Activated CD4-positive, alpha-beta T cell treated with anti-CD3 and anti-CD28 coated beads for 36 hours (primary cell): ENCODE measurements at regions not wholly inside any gene's neighbourhood (a gene's known extent, or its start where the extent isn't known, plus 50 kb on each side); places are given as distances from the start of the nearest gene placed in this dataset.

Experiments
- ATAC-seq: fragments of 200-7000 bp; cut with Tn5 transposase; one replicate; pipeline ENCODE4 v1.10.0; 2021; ENCODE audit warnings: mild to moderate bottlenecking, moderate library complexity
- CTCF ChIA-PET: fragments of 350-600 bp; sonication (Branson Sonifier 250); formaldehyde crosslinking; loops from one replicate; lab custom pipeline; 2021; ENCODE audit warnings: antibody characterized with exemption; lab: Charles Lee
- POLR2A ChIA-PET: fragments of 350-600 bp; sonication (Branson Sonifier 250); formaldehyde crosslinking; loops from one replicate; lab custom pipeline; 2021; ENCODE audit warnings: antibody characterized with exemption, inconsistent platforms; lab: Charles Lee
- DNase-seq: peaks from one replicate; pipeline ENCODE4 v3.0.0-alpha.2; 2020
- H3K27ac Mint-ChIP-seq: one replicate; pipeline ENCODE4 v1.8.0; 2021; ENCODE audit warnings: mixed read lengths
- H3K27me3 Mint-ChIP-seq: one replicate; pipeline ENCODE4 v1.8.0; 2021; ENCODE audit warnings: mixed read lengths
- H3K36me3 Mint-ChIP-seq: one replicate; pipeline ENCODE4 v1.8.0; 2021; ENCODE audit warnings: low read depth, mixed read lengths
- H3K4me1 Mint-ChIP-seq: one replicate; pipeline ENCODE4 v1.8.0; 2021; ENCODE audit warnings: mixed read lengths
- H3K4me3 Mint-ChIP-seq: one replicate; pipeline ENCODE4 v1.8.0; 2021; ENCODE audit warnings: mild to moderate bottlenecking, moderate library complexity, mixed read lengths
- H3K9me3 Mint-ChIP-seq: one replicate; pipeline ENCODE4 v1.8.0; 2021; ENCODE audit warnings: low read depth, mixed read lengths
- intact Hi-C, 2 experiments: fragments of 100-400 bp; cut with DNase I in 1 of 2; cut with micrococcal nuclease in 1 of 2; formaldehyde crosslinking; loops; one replicate each; pipeline versions ENCODE4 v1.14.2 to v1.15.1; 2022 to 2024; cut with DNase I, micrococcal nuclease

GRCh38 chr10:113457408-113457807, 95.4 kb upstream of the HABP2 start:
- Mint-ChIP-seq H3K27ac (no peak overlapping the region), H3K9me3 (no peaks in the 10 kb centered on the region), H3K4me3 (no peak overlapping the region)

GRCh38 chr10:113458451-113458850, 94.4 kb upstream of the HABP2 start:
- H3K9me3 Mint-ChIP-seq = no peaks in the 10 kb centered on the region
- H3K4me1 Mint-ChIP-seq = no peaks in the 10 kb centered on the region
- CTCF ChIA-PET = no interaction called here
- H3K27ac Mint-ChIP-seq = no peak overlapping the region
- H3K27me3 Mint-ChIP-seq = peaks cover 17% of the 10 kb centered on the region
- DNase-seq (no peak), ATAC-seq (no peak)
- H3K36me3 Mint-ChIP-seq = no peaks in the 10 kb centered on the region
- H3K4me3 Mint-ChIP-seq = no peak overlapping the region
- POLR2A ChIA-PET = no interaction called here
- intact Hi-C loops = loop anchor here in 1 of 2 experiments (5.0 kb wide), 1 partner anchor 104 kb away; no protein-coding TSS in a partner anchor

More at GRCh38 chr10:113457408-113457807, 95.4 kb upstream of the HABP2 start:
- POLR2A ChIA-PET = no interaction called here
- no peak for DNase-seq
- CTCF ChIA-PET = no interaction called here
- H3K4me1 Mint-ChIP-seq = no peaks in the 10 kb centered on the region
- peaks cover 17% of the 10 kb centered on the region for H3K27me3 Mint-ChIP-seq
- ATAC-seq = no peak
- no peaks in the 10 kb centered on the region for H3K36me3 Mint-ChIP-seq
- intact Hi-C loops = loop anchor here in 1 of 2 experiments (5.0 kb wide), 1 partner anchor 105 kb away; no protein-coding TSS in a partner anchor

DNA sequence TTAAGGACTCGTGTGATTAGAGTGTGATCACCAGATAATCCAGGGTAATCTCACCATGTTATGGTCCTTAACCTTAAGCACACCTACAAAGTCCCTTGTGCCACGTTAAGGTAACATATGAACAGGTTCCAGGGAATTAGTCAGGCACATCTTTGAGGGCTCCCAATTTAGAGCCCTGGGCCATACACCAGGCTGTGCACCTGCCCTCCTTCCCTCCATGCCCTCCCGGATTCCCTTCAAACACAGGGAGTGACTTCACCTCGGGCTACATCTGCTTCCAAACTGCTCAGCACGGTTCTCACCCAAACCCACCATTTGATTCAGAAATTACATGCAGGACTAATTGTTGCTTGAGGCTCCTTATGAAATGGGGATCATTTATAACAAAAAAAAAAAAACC, 93.9 kb upstream of the HABP2 start:
- no peaks in the 10 kb centered on the region for H3K9me3 Mint-ChIP-seq
- H3K27ac Mint-ChIP-seq = no peak overlapping the region
- H3K27me3 Mint-ChIP-seq = peaks cover 17% of the 10 kb centered on the region
- H3K4me1 Mint-ChIP-seq = no peaks in the 10 kb centered on the region
- ATAC-seq (no peak), DNase-seq (no peak)
- intact Hi-C loops = loop anchor here in 1 of 2 experiments (5.0 kb wide), 1 partner anchor 103 kb away; no protein-coding TSS in a partner anchor
- ChIA-PET POLR2A (no interaction called here), CTCF (no interaction called here)
- no peak overlapping the region for H3K4me3 Mint-ChIP-seq
- H3K36me3 Mint-ChIP-seq = no peaks in the 10 kb centered on the region

GRCh38 chr10:113459626-113460280, 93.1 kb upstream of the HABP2 start:
- Mint-ChIP-seq H3K27ac (no peak overlapping the region), H3K4me3 (no peak overlapping the region), H3K4me1 (no peaks in the 10 kb centered on the region), H3K36me3 (no peaks in the 10 kb centered on the region), H3K27me3 (peaks cover 21% of the 10 kb centered on the region), H3K9me3 (no peaks in the 10 kb centered on the region)
- intact Hi-C loops = loop anchor here in 1 of 2 experiments (5.0 kb wide), 1 partner anchor 103 kb away; no protein-coding TSS in a partner anchor
- ATAC-seq (no peak), DNase-seq (no peak)
- ChIA-PET POLR2A (no interaction called here), CTCF (no interaction called here)

DNA sequence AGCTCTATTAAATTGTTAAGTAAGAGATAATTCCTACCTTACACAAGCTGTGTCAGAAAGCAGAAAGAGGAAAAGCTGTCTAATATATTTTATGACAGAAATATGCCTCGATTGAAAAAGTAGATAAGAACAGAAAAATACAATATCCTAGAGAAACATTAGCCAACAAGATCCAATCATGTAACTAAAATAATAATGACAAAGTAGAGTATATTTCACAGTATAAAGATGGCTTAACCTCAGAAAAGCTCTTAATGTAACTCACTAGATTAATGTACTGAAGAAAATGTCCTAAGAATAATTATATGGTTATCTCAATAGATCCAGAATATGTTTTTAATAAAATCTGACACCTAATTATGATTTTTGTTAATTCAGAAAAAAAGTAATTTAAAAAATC, 89.8 kb upstream of the HABP2 start:
- H3K4me1 Mint-ChIP-seq = no peaks in the 10 kb centered on the region
- H3K27me3 Mint-ChIP-seq = peaks cover 23% of the 10 kb centered on the region
- H3K27ac Mint-ChIP-seq = no peak overlapping the region
- ChIA-PET POLR2A (no interaction called here), CTCF (no interaction called here)
- H3K36me3 Mint-ChIP-seq = no peaks in the 10 kb centered on the region
- no peaks in the 10 kb centered on the region for H3K9me3 Mint-ChIP-seq
- ATAC-seq (no peak), DNase-seq (no peak)
- intact Hi-C loops = no loop called here
- no peak overlapping the region for H3K4me3 Mint-ChIP-seq

GRCh38 chr10:113463777-113464176, 89.1 kb upstream of the HABP2 start:
- H3K36me3 Mint-ChIP-seq = no peaks in the 10 kb centered on the region
- ChIA-PET CTCF (no interaction called here), POLR2A (no interaction called here)
- H3K9me3 Mint-ChIP-seq = no peaks in the 10 kb centered on the region
- intact Hi-C loops = no loop called here
- H3K4me3 Mint-ChIP-seq = no peak overlapping the region
- ATAC-seq (no peak), DNase-seq (no peak)
- peaks cover 23% of the 10 kb centered on the region for H3K27me3 Mint-ChIP-seq
- H3K4me1 Mint-ChIP-seq = no peaks in the 10 kb centered on the region
- no peak overlapping the region for H3K27ac Mint-ChIP-seq

DNA sequence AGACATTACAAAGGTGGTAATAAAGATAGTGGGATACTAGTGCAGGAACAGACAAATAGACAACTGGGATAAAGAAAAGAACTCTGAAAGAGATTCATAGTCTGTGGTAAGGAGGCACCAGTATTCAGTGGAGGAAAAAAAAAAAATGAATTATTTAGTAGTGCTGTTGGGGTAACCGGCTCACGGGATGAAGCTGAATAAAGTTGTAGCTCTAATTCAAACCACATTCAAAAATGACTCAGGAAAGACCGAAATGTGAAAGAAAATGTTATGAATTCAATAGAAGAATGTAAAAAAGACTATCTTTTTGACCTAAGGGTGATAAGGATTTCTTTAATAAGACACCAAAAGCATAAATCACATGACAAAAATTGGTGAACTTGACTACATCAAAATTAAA, 83.1 kb upstream of the HABP2 start:
- POLR2A ChIA-PET = no interaction called here
- CTCF ChIA-PET = no interaction called here
- no peak overlapping the region for H3K27ac Mint-ChIP-seq

GRCh38 chr10:113470372-113471240, 82.2 kb upstream of the HABP2 start:
- no peak overlapping the region for H3K4me3 Mint-ChIP-seq
- intact Hi-C loops = no loop called here
- ATAC-seq (no peak), DNase-seq (no peak)
- ChIA-PET CTCF (no interaction called here), POLR2A (no interaction called here)
- H3K27ac Mint-ChIP-seq = no peak overlapping the region
- no peaks in the 10 kb centered on the region for H3K36me3 Mint-ChIP-seq
- H3K4me1 Mint-ChIP-seq = no peaks in the 10 kb centered on the region
- peaks cover 5% of the 10 kb centered on the region for H3K27me3 Mint-ChIP-seq
- no peaks in the 10 kb centered on the region for H3K9me3 Mint-ChIP-seq

More for the DNA sequence above, 83.1 kb upstream of the HABP2 start:
- H3K36me3 Mint-ChIP-seq = no peaks in the 10 kb centered on the region
- H3K9me3 Mint-ChIP-seq = no peaks in the 10 kb centered on the region
- H3K4me1 Mint-ChIP-seq = no peaks in the 10 kb centered on the region
- no peak overlapping the region for H3K4me3 Mint-ChIP-seq
- peaks cover 1% of the 10 kb centered on the region for H3K27me3 Mint-ChIP-seq
- intact Hi-C loops = no loop called here
- DNase-seq (no peak), ATAC-seq (no peak)

GRCh38 chr10:113471241-113471996, 81.4 kb upstream of the HABP2 start:
- Mint-ChIP-seq H3K4me3 (no peak overlapping the region), H3K27ac (no peak overlapping the region), H3K27me3 (peaks cover 5% of the 10 kb centered on the region), H3K4me1 (no peaks in the 10 kb centered on the region), H3K36me3 (no peaks in the 10 kb centered on the region), H3K9me3 (no peaks in the 10 kb centered on the region)
- no peak for ATAC-seq
- POLR2A ChIA-PET = no interaction called here
- DNase-seq = no peak
- intact Hi-C loops = no loop called here
- CTCF ChIA-PET = no interaction called here

DNA sequence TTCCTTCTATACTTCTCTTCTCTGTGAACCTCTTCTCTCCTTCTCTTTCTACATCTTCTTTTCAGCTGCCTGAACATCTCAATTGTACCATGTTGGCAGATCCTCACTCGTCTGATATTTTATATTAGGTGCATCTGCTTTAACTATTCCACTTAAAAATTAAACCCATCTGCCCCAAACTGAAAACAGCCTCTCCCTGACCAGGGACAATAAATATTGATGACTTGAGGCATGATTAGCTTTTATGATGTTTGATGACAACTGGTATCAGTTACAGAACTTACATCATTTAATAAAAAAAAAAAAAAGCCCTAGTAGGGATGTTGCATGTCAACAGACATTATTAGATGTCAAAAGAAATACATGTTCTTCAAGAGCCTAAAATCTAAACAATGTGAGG, 79.8 kb upstream of the HABP2 start:
- POLR2A ChIA-PET = no interaction called here
- Mint-ChIP-seq H3K4me3 (no peak overlapping the region), H3K9me3 (no peaks in the 10 kb centered on the region), H3K4me1 (no peaks in the 10 kb centered on the region), H3K27me3 (peaks cover 5% of the 10 kb centered on the region), H3K36me3 (no peaks in the 10 kb centered on the region), H3K27ac (no peak overlapping the region)
- CTCF ChIA-PET = interaction anchor here (1.5 kb wide), 1 partner anchor 9 kb away, joined by 4 read pairs; no protein-coding TSS in a partner anchor
- DNase-seq (no peak), ATAC-seq (no peak)
- intact Hi-C loops = no loop called here

DNA sequence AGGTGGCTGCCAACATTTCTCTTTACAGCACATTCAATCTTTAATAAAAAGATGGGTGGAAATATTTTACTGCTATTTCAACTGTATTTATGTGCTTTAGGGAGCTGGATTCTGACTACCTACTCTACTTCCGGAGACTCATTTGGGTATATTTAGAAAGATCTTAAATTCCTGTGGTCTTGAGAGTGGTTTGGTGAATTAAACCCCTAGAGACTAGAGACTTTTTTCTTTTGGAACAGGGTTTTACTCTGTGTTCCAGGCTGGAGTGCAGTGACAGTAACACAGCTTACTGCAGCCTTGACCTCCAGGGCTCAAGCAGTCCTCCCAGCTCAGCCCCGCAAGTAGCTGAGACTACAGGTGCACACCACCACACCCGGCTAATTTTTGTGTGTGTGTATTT, 79.0 kb upstream of the HABP2 start:
- DNase-seq = no peak
- no peaks in the 10 kb centered on the region for H3K9me3 Mint-ChIP-seq
- no peak for ATAC-seq
- POLR2A ChIA-PET = no interaction called here
- H3K27ac Mint-ChIP-seq = no peak overlapping the region
- H3K4me1 Mint-ChIP-seq = no peaks in the 10 kb centered on the region
- intact Hi-C loops = no loop called here
- H3K4me3 Mint-ChIP-seq = no peak overlapping the region
- H3K36me3 Mint-ChIP-seq = no peaks in the 10 kb centered on the region
- peaks cover 5% of the 10 kb centered on the region for H3K27me3 Mint-ChIP-seq
- CTCF ChIA-PET = interaction anchor here (0.9 to 1.5 kb wide), 2 partner anchors 7 to 9 kb away, joined by 4 read pairs; no protein-coding TSS in a partner anchor
